C4-2B (cell line): ENCODE measurements at regions not wholly inside any gene's neighbourhood (a gene's known extent, or its start where the extent isn't known, plus 50 kb on each side); places are given as distances from the start of the nearest gene placed in this dataset.

Source experiments
- H3K27ac ChIP-seq: fragments of 450-650 bp; 2 replicates; pipeline ENCODE4 v1.5.1; 2017
- ZFX ChIP-seq: fragments of 450-650 bp; IDR thresholded peaks from 2 replicates; pipeline ENCODE4 v1.6.1; 2017
- TF ChIP-seq, protein P1 (sequence below): fragments of 450-650 bp; conservative IDR thresholded peaks from 2 replicates; pipeline ENCODE4 v1.5.1; 2017; ENCODE audit warnings: mild to moderate bottlenecking

GRCh38 chr3:163335429-163335828, 1742.9 kb downstream of the SI start:
- no peak overlapping the region for H3K27ac ChIP-seq
- TF ChIP-seq ZFX, result no peak
- TF ChIP-seq, protein P1, sequence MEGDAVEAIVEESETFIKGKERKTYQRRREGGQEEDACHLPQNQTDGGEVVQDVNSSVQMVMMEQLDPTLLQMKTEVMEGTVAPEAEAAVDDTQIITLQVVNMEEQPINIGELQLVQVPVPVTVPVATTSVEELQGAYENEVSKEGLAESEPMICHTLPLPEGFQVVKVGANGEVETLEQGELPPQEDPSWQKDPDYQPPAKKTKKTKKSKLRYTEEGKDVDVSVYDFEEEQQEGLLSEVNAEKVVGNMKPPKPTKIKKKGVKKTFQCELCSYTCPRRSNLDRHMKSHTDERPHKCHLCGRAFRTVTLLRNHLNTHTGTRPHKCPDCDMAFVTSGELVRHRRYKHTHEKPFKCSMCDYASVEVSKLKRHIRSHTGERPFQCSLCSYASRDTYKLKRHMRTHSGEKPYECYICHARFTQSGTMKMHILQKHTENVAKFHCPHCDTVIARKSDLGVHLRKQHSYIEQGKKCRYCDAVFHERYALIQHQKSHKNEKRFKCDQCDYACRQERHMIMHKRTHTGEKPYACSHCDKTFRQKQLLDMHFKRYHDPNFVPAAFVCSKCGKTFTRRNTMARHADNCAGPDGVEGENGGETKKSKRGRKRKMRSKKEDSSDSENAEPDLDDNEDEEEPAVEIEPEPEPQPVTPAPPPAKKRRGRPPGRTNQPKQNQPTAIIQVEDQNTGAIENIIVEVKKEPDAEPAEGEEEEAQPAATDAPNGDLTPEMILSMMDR, result no peak

DNA sequence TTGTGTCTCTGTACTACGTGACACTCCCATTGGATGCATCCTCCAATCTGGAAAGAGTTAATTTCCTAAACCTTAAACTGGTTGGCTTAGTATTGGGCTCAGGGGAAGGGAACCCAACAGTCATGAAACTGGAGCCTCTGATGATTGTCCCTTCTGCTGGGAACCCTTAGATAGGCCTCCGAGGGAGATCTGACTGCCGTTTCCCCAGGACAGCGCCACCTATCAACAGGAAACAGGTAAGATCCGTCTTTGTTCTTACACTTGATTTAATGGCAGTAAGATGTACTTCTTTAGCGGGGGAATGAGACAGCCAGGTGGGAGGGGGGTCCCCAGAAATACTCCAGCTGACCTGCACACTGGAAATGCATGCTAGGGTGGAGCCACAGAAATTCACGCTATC, 1749.6 kb downstream of the SI start:
- TF ChIP-seq, protein P1, result peak; percentile 39
- no peak for TF ChIP-seq ZFX
- no peak overlapping the region for H3K27ac ChIP-seq

GRCh38 chr3:163327086-163327485, 1751.2 kb downstream of the SI start:
- TF ChIP-seq ZFX, result no peak
- TF ChIP-seq, protein P1, result no peak
- H3K27ac ChIP-seq, result no peak overlapping the region

DNA sequence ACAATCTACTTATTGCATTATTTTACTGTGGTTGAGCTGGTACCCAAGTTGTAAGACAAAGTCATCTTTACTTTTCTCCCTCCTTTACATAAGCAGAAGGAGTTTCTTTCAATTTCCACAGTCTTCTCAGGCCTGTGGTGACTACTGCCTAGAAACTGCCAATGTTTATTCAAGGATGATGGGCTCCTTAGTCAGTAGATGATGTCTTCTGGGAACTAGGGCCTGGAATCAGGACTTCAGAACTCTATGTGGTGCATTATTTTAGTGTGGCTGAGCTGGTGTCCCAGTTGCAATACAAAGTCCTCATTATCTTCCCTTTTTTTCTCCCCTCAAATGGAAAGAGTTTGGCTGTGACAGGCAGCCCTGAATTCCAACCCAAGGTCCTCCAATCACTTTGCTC, 1762.5 kb downstream of the SI start:
- no peak overlapping the region for H3K27ac ChIP-seq
- TF ChIP-seq, protein P1, result no peak
- TF ChIP-seq ZFX, result no peak

GRCh38 chr3:163306405-163306804, 1771.9 kb downstream of the SI start:
- TF ChIP-seq, protein P1, result no peak
- no peak for TF ChIP-seq ZFX
- no peak overlapping the region for H3K27ac ChIP-seq

DNA sequence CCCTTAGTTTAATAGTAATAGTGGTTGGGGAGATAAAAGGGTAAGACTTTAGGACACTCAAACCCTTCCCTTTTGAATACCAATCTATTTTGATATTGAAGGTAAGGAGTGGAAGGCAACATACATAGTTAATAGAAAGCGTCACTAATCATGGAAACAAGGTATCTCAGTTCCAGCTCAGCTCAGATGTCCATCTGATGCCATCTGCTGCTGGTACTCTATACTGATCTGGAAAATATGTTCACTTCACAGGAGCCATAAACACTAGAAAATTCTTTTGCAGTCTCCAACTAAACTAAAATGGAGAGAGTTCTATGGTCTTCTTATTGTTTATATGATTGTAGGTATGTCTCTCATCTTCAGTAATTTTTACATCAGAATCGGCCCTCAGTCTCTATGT, 1777.1 kb downstream of the OTOL1 start:
- TF ChIP-seq, protein P1, result no peak
- TF ChIP-seq ZFX, result no peak

DNA sequence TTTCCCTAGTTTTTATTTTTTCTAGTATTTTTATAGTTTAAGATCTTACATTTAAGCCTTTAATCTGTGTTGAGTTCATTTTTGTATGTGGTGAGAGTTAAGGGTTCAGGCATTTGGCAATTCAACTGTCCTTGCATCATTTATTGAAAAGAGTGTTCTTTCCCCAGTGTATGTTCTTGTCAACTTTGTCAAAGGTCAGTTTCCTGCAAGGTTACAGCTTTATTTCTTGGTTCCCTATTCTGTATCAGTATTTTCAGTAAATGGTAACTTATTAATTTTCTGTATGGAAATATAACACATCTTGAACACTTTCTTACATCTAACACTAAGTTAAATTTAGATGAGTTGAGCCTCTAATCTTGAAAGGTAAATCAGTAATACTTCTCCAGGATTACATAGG, 1770.1 kb downstream of the OTOL1 start:
- TF ChIP-seq, protein P1, result no peak
- TF ChIP-seq ZFX, result no peak
- no peak overlapping the region for H3K27ac ChIP-seq

More for the DNA sequence above, 1777.1 kb downstream of the OTOL1 start:
- H3K27ac ChIP-seq, result no peak overlapping the region
